ENCODE measurements at regions not wholly inside any gene's neighbourhood (a gene's known extent, or its start where the extent isn't known, plus 50 kb on each side); places are given as distances from the start of the nearest gene placed in this dataset.
"Not testable (repeated sequence)": the region's sequence is repeated elsewhere in the genome, so short reads cannot be mapped to it uniquely, and the experiment has no call there.

GRCh38 chr6:22135395-22135794 is 161.4 kb downstream of the PRL start:
- no peak for DNase-seq (ENCODE audit: low read depth, low spot score)

GRCh38 chr6:22140736-22141135 is 156.1 kb downstream of the PRL start:
- DNase-seq (ENCODE audit: low read depth, low spot score), result not testable (repeated sequence)

GRCh38 chr6:22141241-22141745 is 155.5 kb downstream of the PRL start:
- peak; percentile 98 for DNase-seq (ENCODE audit: low read depth, low spot score)

GRCh38 chr6:22142856-22143255 is 154.0 kb downstream of the PRL start:
- DNase-seq (ENCODE audit: low read depth, low spot score), result no peak

GRCh38 chr6:22145376-22145775 is 151.5 kb downstream of the PRL start:
- no peak for DNase-seq (ENCODE audit: low read depth, low spot score)

GRCh38 chr6:22145823-22146677 is 150.8 kb downstream of the PRL start:
- no peak for DNase-seq (ENCODE audit: low read depth, low spot score)

GRCh38 chr6:22146678-22146930 is 150.2 kb downstream of the PRL start:
- DNase-seq (ENCODE audit: low read depth, low spot score), result no peak

- no peak for DNase-seq (ENCODE audit: low read depth, low spot score)
Observed at GRCh38 chr6:22146931-22147701, 149.7 kb downstream of the PRL start.

- no peak for DNase-seq (ENCODE audit: low read depth, low spot score)
Observed at GRCh38 chr6:22147921-22148776, 148.7 kb downstream of the PRL start.

- DNase-seq (ENCODE audit: low read depth, low spot score), result no peak
Observed at GRCh38 chr6:22149096-22149495, 147.7 kb downstream of the PRL start.

GRCh38 chr6:22149501-22150367 is 147.1 kb downstream of the PRL start:
- DNase-seq (ENCODE audit: low read depth, low spot score), result no peak

- no peak for DNase-seq (ENCODE audit: low read depth, low spot score)
Observed at GRCh38 chr6:22150368-22151035, 146.3 kb downstream of the PRL start.

- DNase-seq (ENCODE audit: low read depth, low spot score), result no peak
Observed at GRCh38 chr6:22151892-22152291, 144.9 kb downstream of the PRL start.

GRCh38 chr6:22152841-22153240 is 144.0 kb downstream of the PRL start:
- DNase-seq (ENCODE audit: low read depth, low spot score), result no peak

- no peak for DNase-seq (ENCODE audit: low read depth, low spot score)
Observed at GRCh38 chr6:22153384-22154158, 143.3 kb downstream of the PRL start.

GRCh38 chr6:22155551-22155950 is 141.3 kb downstream of the PRL start:
- DNase-seq (ENCODE audit: low read depth, low spot score), result no peak

- DNase-seq (ENCODE audit: low read depth, low spot score), result no peak
Observed at GRCh38 chr6:22157233-22157632, 139.6 kb downstream of the PRL start.

GRCh38 chr6:22164236-22164635 is 132.6 kb downstream of the PRL start:
- DNase-seq (ENCODE audit: low read depth, low spot score), result no peak

GRCh38 chr6:22171006-22171405 is 125.8 kb downstream of the PRL start:
- not testable (repeated sequence) for DNase-seq (ENCODE audit: low read depth, low spot score)

All from pulmonary artery endothelial cell (primary cell).